H1 (cell line): ENCODE measurements at regions not wholly inside any gene's neighbourhood (a gene's known extent, or its start where the extent isn't known, plus 50 kb on each side); places are given as distances from the start of the nearest gene placed in this dataset.

Experiments used
- CTCF ChIA-PET: fragments of 300-600 bp; sonication (Branson Sonifier 250); formaldehyde crosslinking; loops from one replicate; lab custom pipeline; 2021; ENCODE audit not compliant: partially characterized antibody; lab: Charles Lee
- POLR2A ChIA-PET: fragments of 300-600 bp; sonication (Branson Sonifier 250); formaldehyde crosslinking; loops from one replicate; lab custom pipeline; 2021; ENCODE audit warnings: inconsistent platforms; ENCODE audit not compliant: partially characterized antibody; lab: Charles Lee
- DNase-seq, 2 experiments: peaks; one replicate each; pipeline versions ENCODE4 v3.0.0 to v3.0.0-alpha.2; 2010 to 2022; ENCODE audit warnings: low spot score in 2 of 2, low read depth in 1 of 2, mixed read lengths in 1 of 2
- FAIRE-seq: peaks from 2 replicates; lab custom pipeline; 2011; peaks lifted over from hg19 to GRCh38; lab: Jason Lieb, UNC
- H2AFZ ChIP-seq: 2 replicates; pipeline ENCODE4 v1.8.1; 2012; ENCODE audit warnings: low read length, inconsistent platforms
- H2AK5ac ChIP-seq: 2 replicates; pipeline ENCODE4 v1.6.1; 2013; ENCODE audit warnings: low read depth, low read length
- H2BK120ac ChIP-seq: replicated peaks from 2 replicates; pipeline ENCODE3; 2013; ENCODE audit warnings: low read depth, low read length, inconsistent platforms
- H2BK12ac ChIP-seq: 2 replicates; pipeline ENCODE4 v1.6.1; 2013; ENCODE audit warnings: low read depth, low read length
- H2BK15ac ChIP-seq: 2 replicates; pipeline ENCODE4 v1.6.1; 2013; ENCODE audit warnings: low read length
- H2BK20ac ChIP-seq: 2 replicates; pipeline ENCODE4 v1.6.1; 2013; ENCODE audit warnings: low read length
- H2BK5ac ChIP-seq: 2 replicates; pipeline ENCODE4 v1.6.1; 2013; ENCODE audit warnings: low read depth, low read length
- H3K14ac ChIP-seq: 2 replicates; pipeline ENCODE4 v1.6.1; 2013; ENCODE audit warnings: inconsistent platforms; ENCODE audit not compliant: insufficient read length
- H3K18ac ChIP-seq: 2 replicates; pipeline ENCODE4 v1.6.1; 2013; ENCODE audit warnings: low read length; ENCODE audit errors: extremely low read depth
- H3K23ac ChIP-seq: 2 replicates; pipeline ENCODE4 v1.6.1; 2013; ENCODE audit warnings: inconsistent platforms; ENCODE audit not compliant: insufficient read length
- H3K23me2 ChIP-seq: 2 replicates; pipeline ENCODE4 v1.6.1; 2013; ENCODE audit warnings: low read depth, low read length
- H3K27ac ChIP-seq: 2 replicates; pipeline ENCODE4 v1.6.1; 2011; ENCODE audit warnings: low read depth, low read length, inconsistent platforms
- H3K27me3 ChIP-seq, 4 experiments: replicated peaks in 1 of 4; 1 replicate in 1 of 4; 2 replicates in 3 of 4; pipeline versions ENCODE4 v1.6.1 to v1.8.1; 2011 to 2013; ENCODE audit warnings: low read length in 3 of 4, mild to moderate bottlenecking in 3 of 4, inconsistent platforms in 2 of 4, mixed read lengths in 2 of 4, moderate library complexity in 1 of 4; ENCODE audit not compliant: control insufficient read depth in 3 of 4, insufficient read depth in 3 of 4; ENCODE audit errors: extremely low read depth in 1 of 4
- H3K36me3 ChIP-seq, 4 experiments: 2 replicates each; pipeline versions ENCODE4 v1.6.1 to v1.8.1; 2011 to 2013; ENCODE audit warnings: mild to moderate bottlenecking in 4 of 4, low read length in 3 of 4, moderate library complexity in 2 of 4, control low read depth in 1 of 4, inconsistent platforms in 1 of 4; ENCODE audit not compliant: insufficient read depth in 4 of 4, control insufficient read depth in 2 of 4
- H3K4ac ChIP-seq: replicated peaks from 2 replicates; pipeline ENCODE3; 2013; ENCODE audit warnings: low read length, low read depth, mixed read lengths, inconsistent platforms; ENCODE audit not compliant: insufficient read length
- H3K4me1 ChIP-seq, 4 experiments: replicated peaks in 1 of 4; 1 replicate in 1 of 4; 2 replicates in 3 of 4; pipeline versions ENCODE4 v1.6.1 to v1.8.1; 2011 to 2013; ENCODE audit warnings: low read length in 3 of 4, inconsistent platforms in 2 of 4, mixed read lengths in 1 of 4; ENCODE audit not compliant: insufficient read depth in 4 of 4, control insufficient read depth in 3 of 4
- H3K4me2 ChIP-seq, 2 experiments: 2 replicates each; pipeline versions ENCODE4 v1.6.1 to v1.8.1; 2011 to 2013; ENCODE audit warnings: low read depth in 2 of 2, low read length in 2 of 2, control low read depth in 1 of 2, inconsistent platforms in 1 of 2, mild to moderate bottlenecking in 1 of 2; ENCODE audit not compliant: insufficient read depth in 1 of 2
- H3K4me3 ChIP-seq, 4 experiments: fragments of 200-600, 300-600 bp in 1 of 4; sonication (generic), shearing (Covaris generic), sonication (Bioruptor Twin) in 1 of 4; 2 replicates each; pipeline versions ENCODE4 v1.5.1 to v1.8.1; 2011 to 2016; ENCODE audit warnings: low read length in 4 of 4, low read depth in 3 of 4, control low read depth in 2 of 4, inconsistent platforms in 2 of 4, mild to moderate bottlenecking in 2 of 4, mixed read lengths in 1 of 4, moderate library complexity in 1 of 4; ENCODE audit not compliant: insufficient read depth in 2 of 4; ENCODE audit errors: extremely low read depth in 1 of 4
- H3K56ac ChIP-seq: replicated peaks from 2 replicates; pipeline ENCODE3; 2013; ENCODE audit warnings: low read depth, mild to moderate bottlenecking, mixed read lengths, low read length, inconsistent platforms; ENCODE audit not compliant: insufficient read length
- H3K79me1 ChIP-seq: 2 replicates; pipeline ENCODE4 v1.6.1; 2013; ENCODE audit warnings: low read depth, low read length, control low read depth
- H3K79me2 ChIP-seq, 2 experiments: 2 replicates each; pipeline versions ENCODE4 v1.6.1 to v1.8.1; 2012 to 2013; ENCODE audit warnings: low read length in 2 of 2, mild to moderate bottlenecking in 2 of 2, inconsistent platforms in 1 of 2; ENCODE audit not compliant: insufficient read depth in 2 of 2, control insufficient read depth in 1 of 2
- H3K9ac ChIP-seq, 4 experiments: replicated peaks in 1 of 4; 1 replicate in 1 of 4; 2 replicates in 3 of 4; pipeline versions ENCODE4 v1.6.1 to v1.8.1; 2011 to 2013; ENCODE audit warnings: low read depth in 3 of 4, low read length in 3 of 4, control low read depth in 2 of 4, mild to moderate bottlenecking in 2 of 4, moderate library complexity in 2 of 4, inconsistent platforms in 1 of 4; ENCODE audit errors: extremely low read depth in 1 of 4
- H3K9me3 ChIP-seq, 2 experiments: 2 replicates each; pipeline versions ENCODE4 v1.6.1 to v1.8.1; 2012 to 2013; ENCODE audit warnings: mild to moderate bottlenecking in 2 of 2, moderate library complexity in 2 of 2, control low read depth in 1 of 2, inconsistent platforms in 1 of 2, low read depth in 1 of 2, low read length in 1 of 2, mixed read lengths in 1 of 2; ENCODE audit not compliant: insufficient read depth in 2 of 2
- H4K20me1 ChIP-seq, 2 experiments: replicated peaks in 1 of 2; 2 replicates each; pipeline versions ENCODE3 to v1.8.1; 2011 to 2013; ENCODE audit warnings: inconsistent platforms in 2 of 2, low read length in 2 of 2, mild to moderate bottlenecking in 1 of 2; ENCODE audit not compliant: insufficient read depth in 2 of 2, control insufficient read depth in 1 of 2
- H4K5ac ChIP-seq: 2 replicates; pipeline ENCODE4 v1.6.1; 2013; ENCODE audit warnings: low read length, low read depth, mixed read lengths, inconsistent platforms; ENCODE audit not compliant: insufficient read length
- H4K8ac ChIP-seq: 2 replicates; pipeline ENCODE4 v1.8.0; 2013; ENCODE audit warnings: mild to moderate bottlenecking, moderate library complexity, low read length, inconsistent platforms; ENCODE audit not compliant: insufficient read depth; ENCODE audit errors: extremely low read depth
- H4K91ac ChIP-seq: replicated peaks from 2 replicates; pipeline ENCODE3; 2013; ENCODE audit warnings: low read length, mixed read lengths, inconsistent platforms; ENCODE audit not compliant: insufficient read length
- CHD1 ChIP-seq: IDR thresholded peaks from 2 replicates; pipeline ENCODE4 v1.6.1; 2012; ENCODE audit warnings: low read depth, low read length, improper control_type of control experiment
- CTBP2 ChIP-seq: IDR thresholded peaks from 2 replicates; pipeline ENCODE4 v1.7.0; 2011; ENCODE audit warnings: borderline replicate concordance, mild to moderate bottlenecking, moderate library complexity, mixed read lengths, low read length; ENCODE audit not compliant: insufficient read depth, insufficient read length
- EGR1 ChIP-seq: IDR thresholded peaks from 2 replicates; pipeline ENCODE4 v1.6.1; 2011; ENCODE audit warnings: low read depth, low read length, borderline replicate concordance
- GABPA ChIP-seq: IDR thresholded peaks from 2 replicates; pipeline ENCODE4 v1.6.1; 2011; ENCODE audit warnings: mild to moderate bottlenecking, low read length, moderate library complexity, borderline replicate concordance; ENCODE audit not compliant: insufficient read depth
- MAFK ChIP-seq: IDR thresholded peaks from 2 replicates; pipeline ENCODE4 v1.6.1; 2012; ENCODE audit warnings: low read depth, mild to moderate bottlenecking, improper control_type of control experiment, low read length
- NRF1 ChIP-seq: IDR thresholded peaks from 2 replicates; pipeline ENCODE4 v1.6.1; 2011; ENCODE audit warnings: mild to moderate bottlenecking, low read depth, low read length, improper control_type of control experiment
- PHF8 ChIP-seq: fragments of 200-600 bp; sonication (generic); conservative IDR thresholded peaks from 2 replicates; pipeline ENCODE4 v1.7.1; 2012; ENCODE audit warnings: low read depth, mild to moderate bottlenecking, inconsistent platforms, low read length, moderate library complexity
- POLR2AphosphoS5 ChIP-seq: IDR thresholded peaks from 2 replicates; pipeline ENCODE4 v1.6.1; 2011; ENCODE audit warnings: low read depth, low read length
- SAP30 ChIP-seq: fragments of 300-600 bp; sonication (generic); IDR thresholded peaks from 2 replicates; pipeline ENCODE4 v1.7.1; 2012; ENCODE audit warnings: low read length, moderate library complexity, mild to moderate bottlenecking, inconsistent platforms; ENCODE audit not compliant: insufficient read depth, insufficient replicate concordance
- SIRT6 ChIP-seq: IDR thresholded peaks from one replicate; pipeline ENCODE4 v1.7.1; 2012; ENCODE audit warnings: low read length, inconsistent platforms
- SP1 ChIP-seq: IDR thresholded peaks from 2 replicates; pipeline ENCODE4 v1.6.1; 2011; ENCODE audit warnings: low read depth, low read length
- TEAD4 ChIP-seq: IDR thresholded peaks from 2 replicates; pipeline ENCODE4 v1.6.1; 2012; ENCODE audit warnings: low read depth, low read length, inconsistent platforms, mixed read lengths
- YY1 ChIP-seq: IDR thresholded peaks from 2 replicates; pipeline ENCODE4 v1.6.1; 2011; ENCODE audit warnings: low read depth, mild to moderate bottlenecking, low read length
- TF ChIP-seq, protein P1 (sequence below): IDR thresholded peaks from 2 replicates; pipeline ENCODE4 v1.6.1; 2012; ENCODE audit warnings: inconsistent platforms
- TF ChIP-seq, protein P2 (sequence below): IDR thresholded peaks from 2 replicates; pipeline ENCODE4 v1.6.1; 2011; ENCODE audit warnings: low read depth, mild to moderate bottlenecking, low read length; ENCODE audit not compliant: insufficient read depth

DNA sequence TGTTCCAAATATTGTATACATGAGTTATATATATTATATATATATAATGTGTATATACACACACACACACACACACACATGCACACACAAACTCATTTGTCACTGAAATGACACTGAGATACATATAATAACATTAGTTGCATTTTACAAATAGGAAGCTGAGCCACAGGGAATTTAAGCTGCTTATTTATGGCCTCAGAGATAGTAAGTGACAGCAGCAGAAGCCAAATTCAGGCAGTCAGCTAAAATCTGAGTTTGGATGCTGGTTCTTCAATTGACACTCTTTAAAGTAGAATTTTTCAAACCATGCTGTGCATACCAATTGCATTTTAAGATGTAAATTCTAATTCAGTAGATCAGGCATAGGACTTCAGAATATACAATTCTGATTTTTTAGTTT, 163.3 kb upstream of the CTSO start:
- Histone ChIP-seq H3K9ac (no peak overlapping the region), H3K4me3 (no peak overlapping the region), H3K27me3 (no peaks in the 10 kb centered on the region), H3K14ac (no peak overlapping the region), H2BK120ac (no peak overlapping the region), H2BK5ac (no peak overlapping the region), H3K79me2 (no peaks in the 10 kb centered on the region), H3K36me3 (no peaks in the 10 kb centered on the region), H2AFZ (no peak overlapping the region), H3K23ac (no peak overlapping the region), H3K9me3 (no peaks in the 10 kb centered on the region), H3K79me1 (no peaks in the 10 kb centered on the region), H3K27ac (no peak overlapping the region), H3K56ac (no peak overlapping the region), H4K8ac (no peak overlapping the region), H4K91ac (no peak overlapping the region), H3K4ac (no peak overlapping the region), H4K20me1 (no peaks in the 10 kb centered on the region), H3K4me2 (no peak overlapping the region), H2BK15ac (no peak overlapping the region), H3K18ac (no peak overlapping the region), H2BK20ac (no peak overlapping the region), H3K4me1 (peaks cover 0 to 2% (median 0%) of the 10 kb centered on the region in 4 experiments; a peak in 1 of 7 replicates), H2BK12ac (no peak overlapping the region), H2AK5ac (no peak overlapping the region), H4K5ac (no peak overlapping the region), H3K23me2 (no peaks in the 10 kb centered on the region)
- FAIRE-seq (no peak), DNase-seq (no peak)
- TF ChIP-seq GABPA (no peak), CTBP2 (no peak), SIRT6 (no peak), TEAD4 (no peak), POLR2AphosphoS5 (no peak), MAFK (no peak), CHD1 (no peak), PHF8 (no peak), SAP30 (no peak), NRF1 (no peak), YY1 (no peak), EGR1 (no peak), SP1 (no peak)
- TF ChIP-seq, protein P1, sequence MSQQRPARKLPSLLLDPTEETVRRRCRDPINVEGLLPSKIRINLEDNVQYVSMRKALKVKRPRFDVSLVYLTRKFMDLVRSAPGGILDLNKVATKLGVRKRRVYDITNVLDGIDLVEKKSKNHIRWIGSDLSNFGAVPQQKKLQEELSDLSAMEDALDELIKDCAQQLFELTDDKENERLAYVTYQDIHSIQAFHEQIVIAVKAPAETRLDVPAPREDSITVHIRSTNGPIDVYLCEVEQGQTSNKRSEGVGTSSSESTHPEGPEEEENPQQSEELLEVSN: no peak
- TF ChIP-seq, protein P2, sequence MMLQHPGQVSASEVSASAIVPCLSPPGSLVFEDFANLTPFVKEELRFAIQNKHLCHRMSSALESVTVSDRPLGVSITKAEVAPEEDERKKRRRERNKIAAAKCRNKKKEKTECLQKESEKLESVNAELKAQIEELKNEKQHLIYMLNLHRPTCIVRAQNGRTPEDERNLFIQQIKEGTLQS: no peak
- ChIA-PET CTCF (no interaction called here), POLR2A (no interaction called here)
